ENCODE measurements at regions not wholly inside any gene's neighbourhood (a gene's known extent, or its start where the extent isn't known, plus 50 kb on each side); places are given as distances from the start of the nearest gene placed in this dataset.

- no peaks in the 10 kb centered on the region for H4K20me1 ChIP-seq (replicated peaks; ENCODE audit: control insufficient read depth, extremely low read depth, insufficient read depth, low read length)
- BruUV-seq (replicated peaks), result no TSS peak
- H3K9me1 ChIP-seq (replicated peaks; ENCODE audit: control insufficient read depth, extremely low read depth, insufficient read depth, low read length), result no peaks in the 10 kb centered on the region
- no peaks in the 10 kb centered on the region for H3K79me2 ChIP-seq (ENCODE audit: control insufficient read depth, insufficient read depth, low read length)
- no peak overlapping the region for H2AFZ ChIP-seq (ENCODE audit: low read depth, low read length)
- dilution Hi-C loops (cut with MboI; ENCODE audit: extremely low pct_ligation_motif_present, low sequenced_read_pairs), result no loop called here
- no peaks in the 10 kb centered on the region for H3K9me3 ChIP-seq (replicated peaks; ENCODE audit: control insufficient read depth, insufficient read depth, low read length)
- no peak overlapping the region for H3K9ac ChIP-seq (replicated peaks; ENCODE audit: extremely low read depth, insufficient read depth, low read length)
- CTCF ChIA-PET, result no interaction called here
- H3K27ac ChIP-seq (ENCODE audit: insufficient read depth, low read depth, low read length), result no peak overlapping the region
- TF ChIP-seq POLR2AphosphoS5 (IDR thresholded peaks at IDR 0.05; ENCODE audit: insufficient read depth, low read depth, low read length) (no peak), MAX (IDR thresholded peaks at IDR 0.05; ENCODE audit: insufficient read depth, insufficient read length) (no peak)
- H3K27me3 ChIP-seq (ENCODE audit: control insufficient read depth in 2 of 2, insufficient read depth in 2 of 2, low read length in 2 of 2), result no peaks in the 10 kb centered on the region
- no peak overlapping the region for H3K4me2 ChIP-seq (ENCODE audit: insufficient read depth, low read length)
- H3K4me1 ChIP-seq (ENCODE audit: control insufficient read depth, extremely low read depth, insufficient read depth, low read length), result no peaks in the 10 kb centered on the region
- no peak overlapping the region for H3K4me3 ChIP-seq (replicated peaks in 1 of 3; ENCODE audit: insufficient read depth in 1 of 3, low read depth in 1 of 3, low read length in 3 of 3)
- H3K36me3 ChIP-seq (ENCODE audit: control insufficient read depth in 2 of 2, extremely low read depth in 1 of 2, insufficient read depth in 2 of 2, low read length in 2 of 2), result no peaks in the 10 kb centered on the region
- DNase-seq (ENCODE audit: low read depth, low spot score) (no peak), FAIRE-seq (no peak)
- POLR2A ChIA-PET, result no interaction called here
- intact Hi-C loops (cut with micrococcal nuclease), result no loop called here
Observed at GRCh38 chr11:95566211-95566610, 223.4 kb downstream of the FAM76B start.

GRCh38 chr11:95565724-95566141, 223.8 kb downstream of the FAM76B start:
- Histone ChIP-seq H3K9me1 (replicated peaks; ENCODE audit: control insufficient read depth, extremely low read depth, insufficient read depth, low read length) (no peaks in the 10 kb centered on the region), H3K4me1 (ENCODE audit: control insufficient read depth, extremely low read depth, insufficient read depth, low read length) (no peaks in the 10 kb centered on the region), H3K36me3 (ENCODE audit: control insufficient read depth in 2 of 2, extremely low read depth in 1 of 2, insufficient read depth in 2 of 2, low read length in 2 of 2) (no peaks in the 10 kb centered on the region), H2AFZ (ENCODE audit: low read depth, low read length) (no peak overlapping the region), H3K4me3 (replicated peaks in 1 of 3; ENCODE audit: insufficient read depth in 1 of 3, low read depth in 1 of 3, low read length in 3 of 3) (no peak overlapping the region), H3K27me3 (ENCODE audit: control insufficient read depth in 2 of 2, insufficient read depth in 2 of 2, low read length in 2 of 2) (no peaks in the 10 kb centered on the region), H4K20me1 (replicated peaks; ENCODE audit: control insufficient read depth, extremely low read depth, insufficient read depth, low read length) (no peaks in the 10 kb centered on the region), H3K4me2 (ENCODE audit: insufficient read depth, low read length) (no peak overlapping the region), H3K9ac (replicated peaks; ENCODE audit: extremely low read depth, insufficient read depth, low read length) (no peak overlapping the region), H3K27ac (ENCODE audit: insufficient read depth, low read depth, low read length) (no peak overlapping the region), H3K79me2 (ENCODE audit: control insufficient read depth, insufficient read depth, low read length) (no peaks in the 10 kb centered on the region), H3K9me3 (replicated peaks; ENCODE audit: control insufficient read depth, insufficient read depth, low read length) (no peaks in the 10 kb centered on the region)
- TF ChIP-seq JUN (IDR thresholded peaks at IDR 0.05; ENCODE audit: borderline replicate concordance, insufficient read depth, insufficient read length, low read depth) (no peak), POLR2A (IDR thresholded peaks at IDR 0.05; ENCODE audit: low read depth, low read length) (no peak), CTCF (IDR thresholded peaks at IDR 0.05; ENCODE audit: extremely low read depth in 1 of 2, insufficient read depth in 1 of 2, low read depth in 1 of 2, low read length in 2 of 2) (no peak), EZH2 (IDR thresholded peaks at IDR 0.05; ENCODE audit: borderline replicate concordance, low read depth, low read length, severe bottlenecking) (no peak), FOS (IDR thresholded peaks at IDR 0.05; ENCODE audit: borderline replicate concordance, insufficient read depth, low read length) (no peak), POLR2AphosphoS5 (IDR thresholded peaks at IDR 0.05; ENCODE audit: insufficient read depth, low read depth, low read length) (no peak), GATA2 (IDR thresholded peaks at IDR 0.05; ENCODE audit: insufficient read depth, insufficient read length, low read depth, low read length) (no peak), MAX (IDR thresholded peaks at IDR 0.05; ENCODE audit: insufficient read depth, insufficient read length) (no peak), MYC (IDR thresholded peaks at IDR 0.05; ENCODE audit: low read depth, low read length) (no peak)
- FAIRE-seq (no peak), DNase-seq (ENCODE audit: low read depth, low spot score) (no peak)
- intact Hi-C loops (cut with micrococcal nuclease), result no loop called here
- dilution Hi-C loops (cut with MboI; ENCODE audit: extremely low pct_ligation_motif_present, low sequenced_read_pairs), result no loop called here
- BruUV-seq (replicated peaks), result no TSS peak
- ChIA-PET CTCF (no interaction called here), POLR2A (no interaction called here)

Measured in endothelial cell of umbilical vein (primary cell).